GM18502 (cell line): ENCODE measurements at regions not wholly inside any gene's neighbourhood (a gene's known extent, or its start where the extent isn't known, plus 50 kb on each side); places are given as distances from the start of the nearest gene placed in this dataset.

Experiments used
- ATAC-seq: cut with Tn5 transposase; IDR thresholded peaks from one replicate; pipeline ENCODE4 v1.9.1; 2021; ENCODE audit warnings: mild to moderate bottlenecking; ENCODE audit not compliant: unreplicated experiment, poor library complexity

GRCh38 chr6:4677751-4678065, 98.5 kb upstream of the CDYL start:
- no peak for ATAC-seq

DNA sequence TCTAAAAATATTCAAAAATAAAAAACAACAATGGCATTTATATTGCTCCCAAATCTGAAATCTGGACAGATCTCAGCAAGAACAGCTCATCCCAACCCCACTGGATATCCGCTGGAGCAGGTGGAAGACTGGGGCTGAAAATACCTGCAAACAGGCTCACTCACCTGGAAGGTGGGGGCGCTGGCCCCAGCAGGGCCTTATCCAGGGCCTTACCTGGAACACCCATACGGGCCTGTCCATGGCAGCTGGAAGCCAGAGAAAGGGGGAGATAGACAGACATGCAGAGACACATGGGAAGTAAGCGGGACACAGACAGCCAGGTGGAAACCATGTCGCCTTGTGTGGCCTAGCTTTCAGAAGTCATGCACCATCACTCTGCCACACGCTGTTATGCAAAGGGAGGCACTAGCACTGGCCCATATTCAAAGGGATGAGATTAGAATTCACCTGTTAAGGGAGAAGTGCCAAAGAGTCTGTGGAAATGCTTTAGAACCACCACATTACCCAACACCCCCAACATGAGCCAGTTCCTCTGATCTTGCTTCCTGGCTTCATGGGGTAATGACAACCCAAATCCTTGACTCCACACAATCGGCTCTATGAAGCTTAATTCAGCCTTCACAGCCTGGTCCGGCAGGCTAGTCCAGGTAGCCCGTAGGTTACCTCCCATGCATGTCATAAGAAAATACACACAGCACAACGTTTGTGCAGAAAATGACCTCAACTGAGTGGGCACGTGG, 99.0 kb upstream of the CDYL start:
- no peak for ATAC-seq

DNA sequence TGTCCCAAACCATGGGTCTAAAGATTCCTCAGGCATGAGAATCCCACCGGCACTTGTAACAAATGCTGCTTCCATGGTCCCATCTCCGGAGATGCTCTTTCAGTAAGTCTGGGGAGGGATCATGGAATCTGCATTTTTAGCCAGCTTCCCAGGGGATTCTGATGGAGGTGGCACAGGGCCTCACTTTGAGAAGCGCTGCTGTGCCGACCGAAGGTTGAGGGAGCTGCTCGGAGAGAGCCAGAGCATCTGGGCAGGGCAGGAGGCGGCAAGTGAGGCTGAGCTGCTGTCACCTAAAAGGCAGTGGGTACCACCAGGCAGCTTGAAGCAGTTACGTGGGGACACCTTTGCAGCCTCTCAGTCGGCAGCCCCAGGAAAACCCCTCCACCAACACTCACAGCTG, 100.2 kb upstream of the CDYL start:
- ATAC-seq = no peak

DNA sequence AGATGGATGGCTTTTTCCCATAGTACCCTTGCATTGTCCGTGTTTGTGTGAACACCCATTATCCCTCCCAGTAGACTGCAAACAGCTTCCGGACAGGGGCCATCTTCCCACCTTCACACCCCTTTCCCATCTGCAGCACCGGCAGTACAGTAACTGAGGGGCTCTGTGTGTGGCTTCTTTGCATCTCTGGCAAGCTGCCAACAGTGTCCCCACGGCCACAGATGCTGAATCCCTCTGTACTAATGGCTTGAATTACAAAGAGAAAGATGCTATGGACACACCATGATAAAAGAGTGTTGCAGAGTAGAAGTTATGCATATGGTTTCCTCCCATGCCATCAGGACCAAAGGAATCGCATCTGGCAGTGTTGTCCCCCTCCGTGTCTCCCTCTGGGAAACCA, 101.1 kb upstream of the CDYL start:
- ATAC-seq = no peak

- ATAC-seq = no peak
These were observed 102.3 kb upstream of the CDYL start for GRCh38 chr6:4673861-4674260.

DNA sequence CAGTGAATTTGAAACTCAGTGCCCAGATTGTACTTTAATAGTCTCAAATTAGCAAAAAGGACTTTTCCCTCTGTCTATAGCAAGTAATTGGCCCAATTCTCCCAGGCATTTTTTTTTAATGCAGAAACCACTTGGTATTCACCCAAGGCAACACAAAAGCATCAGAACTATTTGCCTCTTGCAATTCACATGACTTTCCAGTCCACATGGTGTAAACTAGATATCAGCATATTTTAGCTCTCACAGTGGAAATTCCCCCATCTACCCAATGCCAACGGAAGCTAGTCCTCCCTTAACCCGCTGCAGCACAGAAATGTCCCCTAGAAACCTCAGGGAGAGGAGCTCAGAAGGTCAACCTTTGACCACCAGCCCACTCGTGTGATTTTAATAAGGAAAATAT, 103.4 kb upstream of the CDYL start:
- ATAC-seq = no peak

DNA sequence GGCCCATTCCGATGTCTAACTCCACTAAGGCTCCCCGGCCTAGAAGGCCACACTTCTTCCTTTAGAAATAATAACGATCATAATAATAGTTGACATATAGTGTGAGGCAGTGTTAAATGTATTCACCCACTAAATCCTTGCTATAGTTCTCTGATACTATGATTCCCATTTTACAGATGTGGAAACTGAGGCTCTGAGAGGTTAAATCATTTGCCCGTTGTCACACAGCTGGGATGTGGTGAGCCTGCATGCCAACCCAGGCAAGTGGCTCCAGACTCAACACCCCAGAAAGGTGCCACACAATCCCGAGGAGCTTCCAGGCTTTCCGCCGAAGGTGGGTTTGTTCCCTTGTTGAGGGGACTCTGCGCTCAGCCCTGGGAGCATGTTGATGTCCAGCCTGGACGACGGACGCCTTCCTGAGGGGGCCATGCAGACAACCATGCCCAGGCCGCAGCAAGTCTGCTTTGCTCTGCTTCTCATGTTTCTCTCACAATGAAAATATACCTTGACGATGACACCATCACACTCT, 104.6 kb upstream of the CDYL start:
- no peak for ATAC-seq

GRCh38 chr6:4670824-4671409, 105.3 kb upstream of the CDYL start:
- no peak for ATAC-seq

- no peak for ATAC-seq
These were observed 105.9 kb upstream of the CDYL start for GRCh38 chr6:4670290-4670689.

GRCh38 chr6:4668271-4669179, 107.7 kb upstream of the CDYL start:
- no peak for ATAC-seq

DNA sequence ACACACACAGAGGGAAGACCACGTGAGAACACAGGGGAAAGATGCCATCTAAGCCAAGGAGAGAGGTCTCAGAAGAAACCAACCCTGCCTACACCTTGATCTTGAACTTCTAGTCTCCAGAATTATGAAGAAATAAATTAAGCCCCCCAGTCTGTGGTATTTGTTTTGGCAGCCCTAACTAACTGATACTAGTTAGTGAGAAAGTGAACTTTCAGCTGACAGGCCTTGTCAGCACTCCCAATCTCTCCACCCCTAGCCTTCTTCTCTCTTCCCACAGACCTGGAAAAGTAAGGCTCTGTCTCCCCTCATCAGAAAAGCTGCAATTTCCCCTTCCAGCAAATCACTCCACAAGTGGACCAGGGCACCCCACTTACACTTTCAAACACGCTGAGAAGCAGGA, 108.6 kb upstream of the CDYL start:
- ATAC-seq = no peak

- no peak for ATAC-seq
These were observed 109.2 kb upstream of the CDYL start for GRCh38 chr6:4666886-4667513.

DNA sequence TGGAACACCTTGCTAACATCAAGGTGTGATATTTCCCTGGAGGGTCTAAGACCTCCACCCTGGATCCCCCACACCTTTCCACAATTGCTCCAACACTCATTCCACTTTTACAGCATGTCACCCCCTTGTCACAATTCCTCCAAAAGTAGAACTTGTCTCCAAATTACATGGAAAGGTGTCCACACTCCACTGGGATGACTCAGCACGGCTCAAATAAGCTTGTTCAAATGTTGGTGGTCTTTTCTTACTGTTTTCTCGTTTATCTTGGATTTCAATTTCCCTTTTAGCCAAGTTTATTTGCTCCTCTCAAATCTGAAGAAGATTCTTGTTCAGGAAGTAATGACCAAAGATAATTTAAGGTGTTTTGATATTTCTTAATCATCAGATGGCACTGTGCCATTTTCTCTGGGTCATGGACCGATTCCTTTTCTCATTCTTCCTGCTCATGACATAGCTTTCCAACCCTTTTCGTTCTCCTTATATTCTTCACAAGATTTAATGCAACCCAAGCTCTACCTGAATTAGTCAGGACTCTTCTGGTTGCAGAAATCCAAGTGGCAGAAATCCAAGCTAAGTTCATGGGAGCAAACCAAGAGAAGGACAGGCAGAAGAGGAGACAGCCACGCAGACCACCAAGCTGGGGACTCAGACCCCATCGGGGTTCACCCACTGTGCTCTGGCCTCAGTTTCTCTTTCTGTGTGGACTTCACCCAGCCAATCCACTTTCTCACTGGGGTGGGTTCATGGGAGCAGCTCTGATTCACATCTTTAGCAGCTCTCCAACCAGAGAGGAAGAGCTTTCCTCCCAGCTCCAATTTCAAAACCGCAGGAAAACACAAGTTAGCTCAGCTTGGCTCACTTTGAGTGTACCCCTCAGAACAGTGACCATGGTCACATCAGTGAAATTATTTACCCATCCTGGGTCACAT, 110.5 kb upstream of the CDYL start:
- ATAC-seq = no peak

DNA sequence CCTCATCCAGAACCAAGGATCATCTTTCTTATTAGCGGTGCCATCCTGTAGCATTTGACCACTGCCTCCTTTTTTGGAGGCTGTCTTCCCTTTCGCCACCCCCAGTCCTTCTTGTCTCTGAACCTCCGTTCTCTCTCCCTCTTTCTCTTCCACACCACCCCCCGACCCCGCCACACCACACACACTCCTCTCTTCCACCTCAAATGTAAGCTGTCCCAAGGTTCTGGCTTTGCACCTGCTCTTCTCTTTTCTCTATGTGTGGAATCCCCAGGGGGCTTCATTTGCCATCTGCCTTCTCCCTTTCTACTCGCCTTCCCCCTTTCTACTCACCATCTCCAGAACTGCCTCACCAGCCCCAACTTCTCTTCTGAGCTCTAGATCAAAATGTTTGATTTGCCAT, 111.3 kb upstream of the CDYL start:
- ATAC-seq = no peak

DNA sequence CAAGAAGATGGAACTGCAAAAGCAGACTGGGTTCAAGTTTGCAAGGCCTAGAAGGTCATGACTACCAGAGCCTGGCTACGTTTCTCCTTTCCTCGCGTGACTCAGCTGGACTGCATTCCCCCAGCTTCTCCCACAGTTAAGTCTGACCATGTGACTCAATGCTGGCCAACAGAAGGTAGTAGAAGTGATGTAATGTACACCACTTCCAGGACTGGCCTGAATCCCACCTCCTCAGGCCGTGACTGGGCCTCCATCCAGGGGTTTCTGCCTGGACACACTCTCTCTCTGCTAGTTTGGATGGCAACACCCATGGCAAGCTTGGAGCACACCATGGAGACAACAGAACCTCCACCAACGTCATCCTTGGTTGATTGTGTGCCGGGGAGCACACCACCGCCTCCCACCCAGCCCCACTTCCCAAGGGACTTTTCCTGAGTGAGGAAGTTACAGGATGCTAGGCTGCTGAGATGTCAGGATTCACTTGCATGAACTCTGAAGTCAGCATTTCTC, 112.0 kb upstream of the CDYL start:
- ATAC-seq = no peak

GRCh38 chr6:4662886-4663285, 113.3 kb upstream of the CDYL start:
- no peak for ATAC-seq

- no peak for ATAC-seq
These were observed 114.8 kb upstream of the CDYL start for GRCh38 chr6:4661391-4661790.

- no peak for ATAC-seq
These were observed 115.6 kb upstream of the CDYL start for GRCh38 chr6:4660377-4661321.
